ENCODE measurements at regions not wholly inside any gene's neighbourhood (a gene's known extent, or its start where the extent isn't known, plus 50 kb on each side); places are given as distances from the start of the nearest gene placed in this dataset.

DNA sequence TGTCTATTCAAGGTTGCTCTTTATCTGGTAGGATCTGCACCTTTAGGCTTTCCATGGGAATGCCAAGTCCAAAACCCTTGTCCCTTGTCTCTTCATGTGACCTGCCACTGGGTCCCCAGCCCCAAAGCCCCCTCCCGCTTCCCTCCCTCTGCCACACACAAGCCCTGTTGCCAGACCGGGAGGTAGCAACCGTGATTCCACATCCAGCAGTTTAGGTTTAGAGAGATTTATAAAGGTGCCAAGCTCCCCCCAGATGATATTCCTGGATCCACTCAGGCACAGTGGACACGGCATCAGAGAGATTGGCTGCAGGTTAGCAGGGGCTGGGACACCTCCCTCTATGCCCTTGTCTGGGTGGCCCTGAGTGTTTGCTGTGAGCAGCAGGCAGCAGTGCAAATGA, 504.7 kb downstream of the CCDC171 start:
- TF ChIP-seq, protein P1, sequence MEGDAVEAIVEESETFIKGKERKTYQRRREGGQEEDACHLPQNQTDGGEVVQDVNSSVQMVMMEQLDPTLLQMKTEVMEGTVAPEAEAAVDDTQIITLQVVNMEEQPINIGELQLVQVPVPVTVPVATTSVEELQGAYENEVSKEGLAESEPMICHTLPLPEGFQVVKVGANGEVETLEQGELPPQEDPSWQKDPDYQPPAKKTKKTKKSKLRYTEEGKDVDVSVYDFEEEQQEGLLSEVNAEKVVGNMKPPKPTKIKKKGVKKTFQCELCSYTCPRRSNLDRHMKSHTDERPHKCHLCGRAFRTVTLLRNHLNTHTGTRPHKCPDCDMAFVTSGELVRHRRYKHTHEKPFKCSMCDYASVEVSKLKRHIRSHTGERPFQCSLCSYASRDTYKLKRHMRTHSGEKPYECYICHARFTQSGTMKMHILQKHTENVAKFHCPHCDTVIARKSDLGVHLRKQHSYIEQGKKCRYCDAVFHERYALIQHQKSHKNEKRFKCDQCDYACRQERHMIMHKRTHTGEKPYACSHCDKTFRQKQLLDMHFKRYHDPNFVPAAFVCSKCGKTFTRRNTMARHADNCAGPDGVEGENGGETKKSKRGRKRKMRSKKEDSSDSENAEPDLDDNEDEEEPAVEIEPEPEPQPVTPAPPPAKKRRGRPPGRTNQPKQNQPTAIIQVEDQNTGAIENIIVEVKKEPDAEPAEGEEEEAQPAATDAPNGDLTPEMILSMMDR (IDR thresholded peaks at IDR 0.05) = no peak
- no peak for TF ChIP-seq EZH2 (IDR thresholded peaks at IDR 0.05)
- no peak for TF ChIP-seq EZH2phosphoT487 (IDR thresholded peaks at IDR 0.05)
